ENCODE measurements at regions not wholly inside any gene's neighbourhood (a gene's known extent, or its start where the extent isn't known, plus 50 kb on each side); places are given as distances from the start of the nearest gene placed in this dataset.

DNA sequence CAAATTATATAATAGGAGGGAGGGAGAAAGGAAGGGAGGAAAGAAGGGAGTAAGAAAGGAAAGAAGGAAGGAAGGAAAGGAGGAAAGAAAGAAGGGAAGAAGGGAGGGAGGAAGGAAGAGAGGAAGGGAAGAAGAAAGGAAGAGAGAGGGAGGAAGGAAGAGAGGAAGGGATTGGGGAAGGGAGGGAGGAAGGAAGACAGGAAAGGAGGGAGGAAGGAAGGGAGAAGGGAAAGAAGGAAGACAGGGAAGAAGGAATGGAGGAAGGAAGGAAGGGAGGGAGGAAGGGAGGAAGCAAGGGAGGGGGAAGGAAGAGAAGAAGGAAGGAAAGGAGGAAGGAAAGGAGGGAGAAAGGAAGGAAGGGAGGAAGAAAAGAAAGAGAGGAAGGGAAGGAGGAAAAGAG lies 660.5 kb downstream of the EPM2A start:
- Histone ChIP-seq H3K9me3 (no peaks in the 10 kb centered on the region), H3K27me3 (no peaks in the 10 kb centered on the region), H3K4me1 (no peaks in the 10 kb centered on the region), H3K27ac (no peak overlapping the region), H3K4me3 (no peak overlapping the region), H3K36me3 (no peaks in the 10 kb centered on the region)
- DNase-seq (no peak), ATAC-seq (ENCODE audit: low FRiP score in 2 of 2) (no peak)
- no peak for TF ChIP-seq POLR2A (IDR thresholded peaks at IDR 0.05)
- TF ChIP-seq, protein P1, sequence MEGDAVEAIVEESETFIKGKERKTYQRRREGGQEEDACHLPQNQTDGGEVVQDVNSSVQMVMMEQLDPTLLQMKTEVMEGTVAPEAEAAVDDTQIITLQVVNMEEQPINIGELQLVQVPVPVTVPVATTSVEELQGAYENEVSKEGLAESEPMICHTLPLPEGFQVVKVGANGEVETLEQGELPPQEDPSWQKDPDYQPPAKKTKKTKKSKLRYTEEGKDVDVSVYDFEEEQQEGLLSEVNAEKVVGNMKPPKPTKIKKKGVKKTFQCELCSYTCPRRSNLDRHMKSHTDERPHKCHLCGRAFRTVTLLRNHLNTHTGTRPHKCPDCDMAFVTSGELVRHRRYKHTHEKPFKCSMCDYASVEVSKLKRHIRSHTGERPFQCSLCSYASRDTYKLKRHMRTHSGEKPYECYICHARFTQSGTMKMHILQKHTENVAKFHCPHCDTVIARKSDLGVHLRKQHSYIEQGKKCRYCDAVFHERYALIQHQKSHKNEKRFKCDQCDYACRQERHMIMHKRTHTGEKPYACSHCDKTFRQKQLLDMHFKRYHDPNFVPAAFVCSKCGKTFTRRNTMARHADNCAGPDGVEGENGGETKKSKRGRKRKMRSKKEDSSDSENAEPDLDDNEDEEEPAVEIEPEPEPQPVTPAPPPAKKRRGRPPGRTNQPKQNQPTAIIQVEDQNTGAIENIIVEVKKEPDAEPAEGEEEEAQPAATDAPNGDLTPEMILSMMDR (IDR thresholded peaks at IDR 0.05), result no peak
- TF ChIP-seq POLR2AphosphoS5 (IDR thresholded peaks at IDR 0.05), result no peak
- TF ChIP-seq EP300 (IDR thresholded peaks at IDR 0.05), result no peak

DNA sequence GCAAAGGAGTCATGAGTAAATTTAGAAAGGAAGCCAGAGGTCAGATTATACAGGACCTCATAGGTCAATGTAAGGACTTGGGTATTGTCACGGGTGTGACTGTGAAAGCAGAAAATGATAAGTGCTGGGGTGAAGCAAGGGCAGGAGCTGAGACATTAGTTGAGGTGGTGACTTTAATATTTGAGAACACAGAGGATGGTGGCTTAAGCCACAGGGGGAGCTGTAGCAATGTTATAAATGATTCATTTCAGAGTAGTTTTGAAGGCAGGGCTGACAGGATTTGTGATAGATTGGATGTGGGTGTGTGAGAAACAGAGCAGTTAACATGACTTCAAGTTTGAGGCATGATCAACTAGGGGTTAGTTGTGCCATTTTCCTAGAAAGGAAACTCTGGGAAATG lies 659.9 kb downstream of the EPM2A start:
- no peak for ATAC-seq (ENCODE audit: low FRiP score in 2 of 2)
- DNase-seq, result no peak
- Histone ChIP-seq H3K27ac (no peak overlapping the region), H3K4me3 (no peak overlapping the region), H3K36me3 (no peaks in the 10 kb centered on the region), H3K4me1 (no peaks in the 10 kb centered on the region), H3K9me3 (no peaks in the 10 kb centered on the region), H3K27me3 (no peaks in the 10 kb centered on the region)
- no peak for TF ChIP-seq EP300 (IDR thresholded peaks at IDR 0.05)
- TF ChIP-seq, protein P1 (IDR thresholded peaks at IDR 0.05), result no peak
- TF ChIP-seq POLR2A (IDR thresholded peaks at IDR 0.05), result no peak
- no peak for TF ChIP-seq POLR2AphosphoS5 (IDR thresholded peaks at IDR 0.05)
- WGBS, 2 donors, result 55 to 79% methylated on average over 1 of the region's 1 CpG

DNA sequence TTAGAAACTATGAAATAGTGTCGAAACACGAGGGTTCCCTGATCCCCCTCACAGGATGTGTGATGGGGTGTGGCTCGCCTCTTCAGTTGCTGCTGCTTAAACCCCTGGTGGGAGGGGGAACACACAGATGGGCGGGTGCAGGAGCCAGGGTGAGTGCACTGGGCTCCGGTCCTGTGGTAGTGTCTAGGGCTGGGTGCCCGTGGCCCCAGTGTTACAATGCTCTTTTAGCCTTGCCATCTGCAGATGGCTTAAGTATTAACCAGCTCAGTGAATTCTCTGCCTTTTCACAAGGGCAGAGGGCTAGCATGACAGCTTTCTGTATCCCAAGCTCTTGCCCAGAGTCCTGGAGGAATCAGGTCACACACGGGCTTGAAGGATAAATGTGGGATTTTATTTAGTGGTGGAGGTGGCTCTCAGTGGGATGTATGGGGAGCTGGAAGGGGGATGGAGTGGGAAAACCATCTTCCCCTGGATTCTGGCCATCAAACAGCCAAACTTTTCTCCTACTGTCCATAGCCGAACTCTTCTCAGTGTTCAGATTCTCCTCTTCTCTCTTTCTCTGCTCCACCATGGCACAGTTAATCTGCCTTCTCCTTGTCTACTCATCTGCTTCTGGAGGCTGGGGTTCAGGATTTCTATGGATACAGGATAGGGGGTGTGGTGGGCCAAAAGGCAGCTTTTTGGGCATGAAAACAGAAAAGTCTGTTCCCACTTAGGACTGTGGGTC lies 659.0 kb downstream of the EPM2A start:
- Histone ChIP-seq H3K27me3 (no peaks in the 10 kb centered on the region), H3K36me3 (no peaks in the 10 kb centered on the region), H3K27ac (no peak overlapping the region), H3K4me1 (no peaks in the 10 kb centered on the region), H3K4me3 (no peak overlapping the region), H3K9me3 (no peaks in the 10 kb centered on the region)
- no peak for DNase-seq
- WGBS, 2 donors, result 83 to 88% methylated on average over 7 to 8 of the region's 8 CpGs
- ATAC-seq (ENCODE audit: low FRiP score in 2 of 2), result peak in 1 of 2 donors; percentile 46
- TF ChIP-seq POLR2A (IDR thresholded peaks at IDR 0.05) (no peak), POLR2AphosphoS5 (IDR thresholded peaks at IDR 0.05) (no peak), EP300 (IDR thresholded peaks at IDR 0.05) (no peak)
- TF ChIP-seq, protein P1 (IDR thresholded peaks at IDR 0.05), result no peak

DNA sequence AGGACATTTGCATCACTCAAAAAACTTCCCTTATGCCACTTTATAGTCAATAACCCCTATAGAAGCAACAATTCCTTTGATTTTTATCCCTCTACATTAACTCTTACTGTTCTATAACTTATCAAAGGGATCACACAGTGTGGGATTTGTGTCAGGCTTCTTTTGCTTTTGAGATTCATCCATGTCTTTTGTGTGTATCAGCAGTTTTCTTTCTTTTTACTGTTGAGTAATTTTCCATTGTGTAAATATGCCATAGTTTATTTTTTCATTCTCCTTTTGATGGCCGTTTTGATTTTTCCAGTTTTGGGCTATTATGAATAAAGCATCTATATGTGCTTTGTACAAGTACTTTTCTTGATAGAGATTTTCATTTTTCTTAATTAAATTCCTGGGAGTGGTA lies 657.9 kb downstream of the EPM2A start:
- H3K27me3 ChIP-seq, result no peaks in the 10 kb centered on the region
- WGBS, 2 donors, result 77 to 85% methylated on average over 1 of the region's 1 CpG
- TF ChIP-seq, protein P1 (IDR thresholded peaks at IDR 0.05), result no peak
- TF ChIP-seq EP300 (IDR thresholded peaks at IDR 0.05) (no peak), POLR2AphosphoS5 (IDR thresholded peaks at IDR 0.05) (no peak), POLR2A (IDR thresholded peaks at IDR 0.05) (no peak)
- DNase-seq, result no peak
- H3K27ac ChIP-seq, result no peak overlapping the region
- H3K9me3 ChIP-seq, result no peaks in the 10 kb centered on the region
- H3K36me3 ChIP-seq, result no peaks in the 10 kb centered on the region
- H3K4me1 ChIP-seq, result no peaks in the 10 kb centered on the region
- no peak for ATAC-seq (ENCODE audit: low FRiP score in 2 of 2)
- H3K4me3 ChIP-seq, result no peak overlapping the region

DNA sequence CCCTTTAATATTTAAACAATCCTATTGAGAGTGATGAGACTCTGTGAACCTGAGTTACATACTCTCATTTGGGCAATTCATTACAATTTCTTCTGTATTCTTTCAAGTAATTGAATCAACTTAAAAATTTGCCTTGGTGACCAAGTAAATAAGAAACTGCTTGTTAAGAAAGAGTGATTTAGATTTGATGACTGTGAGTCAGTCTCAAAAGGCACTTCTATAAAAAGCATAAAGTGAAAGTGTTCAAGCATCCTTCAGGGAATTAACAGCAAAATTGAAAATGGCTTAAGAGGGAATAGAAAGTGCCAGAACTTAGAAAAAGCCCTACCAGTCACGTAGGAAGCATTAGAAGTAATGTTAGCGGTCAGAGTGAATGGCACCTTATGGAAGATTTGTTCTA lies 654.7 kb downstream of the EPM2A start:
- Histone ChIP-seq H3K9me3 (no peaks in the 10 kb centered on the region), H3K4me1 (no peaks in the 10 kb centered on the region), H3K4me3 (no peak overlapping the region), H3K36me3 (no peaks in the 10 kb centered on the region), H3K27ac (no peak overlapping the region), H3K27me3 (no peaks in the 10 kb centered on the region)
- DNase-seq (no peak), ATAC-seq (ENCODE audit: low FRiP score in 2 of 2) (no peak)
- TF ChIP-seq EP300 (IDR thresholded peaks at IDR 0.05), result no peak
- TF ChIP-seq, protein P1 (IDR thresholded peaks at IDR 0.05), result no peak
- TF ChIP-seq POLR2AphosphoS5 (IDR thresholded peaks at IDR 0.05), result no peak
- TF ChIP-seq POLR2A (IDR thresholded peaks at IDR 0.05), result no peak
- WGBS, 2 donors, result 65% methylated on average over 2 of the region's 2 CpGs

All from upper lobe of left lung (tissue), 6 donors.